Astrocyte (in vitro differentiated cells and primary cell): ENCODE measurements at regions not wholly inside any gene's neighbourhood (a gene's known extent, or its start where the extent isn't known, plus 50 kb on each side); places are given as distances from the start of the nearest gene placed in this dataset.

Source experiments
- CTCF ChIP-seq: IDR thresholded peaks from 2 replicates; pipeline ENCODE4 v1.5.1; 2011; ENCODE audit warnings: low read depth, mild to moderate bottlenecking, inconsistent platforms, low read length, moderate library complexity; ENCODE audit not compliant: insufficient read depth
- EZH2 ChIP-seq: IDR thresholded peaks from 2 replicates; pipeline ENCODE4 v1.6.1; 2012; ENCODE audit warnings: mild to moderate bottlenecking, low read length, inconsistent platforms; ENCODE audit not compliant: insufficient read depth

- no peak for TF ChIP-seq CTCF
- TF ChIP-seq EZH2 = no peak
Measured at GRCh38 chr4:138095378-138095777, 146.8 kb downstream of the SLC7A11 start.
